GM21367 (cell line): ENCODE measurements at regions not wholly inside any gene's neighbourhood (a gene's known extent, or its start where the extent isn't known, plus 50 kb on each side); places are given as distances from the start of the nearest gene placed in this dataset.

Experiments
- ATAC-seq: cut with Tn5 transposase; IDR thresholded peaks from one replicate; pipeline ENCODE4 v1.9.1; 2021; ENCODE audit not compliant: unreplicated experiment

DNA sequence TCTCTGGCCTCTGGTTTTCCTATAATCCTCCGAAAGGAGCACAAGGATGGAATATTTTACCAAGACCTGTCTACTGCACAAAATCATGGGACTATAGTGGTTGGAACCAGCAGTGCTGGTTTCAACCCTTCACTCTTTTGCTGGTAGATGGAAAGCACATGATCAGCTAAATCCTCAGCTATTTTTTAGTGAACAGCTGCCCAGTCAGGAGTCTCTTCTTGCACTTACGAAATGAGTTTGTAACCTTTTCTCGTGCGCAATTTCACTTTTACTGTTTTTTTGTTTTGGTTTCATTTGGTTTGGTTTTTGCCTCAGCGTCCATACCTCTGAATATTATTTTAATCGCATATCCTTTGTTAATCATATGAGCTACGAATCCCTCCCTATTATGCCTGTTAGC is 418.5 kb upstream of the CPEB2 start:
- ATAC-seq, result no peak

GRCh38 chr4:14592950-14593349 is 409.3 kb upstream of the CPEB2 start:
- ATAC-seq, result no peak

GRCh38 chr4:14596028-14596427 is 406.3 kb upstream of the CPEB2 start:
- ATAC-seq, result no peak

DNA sequence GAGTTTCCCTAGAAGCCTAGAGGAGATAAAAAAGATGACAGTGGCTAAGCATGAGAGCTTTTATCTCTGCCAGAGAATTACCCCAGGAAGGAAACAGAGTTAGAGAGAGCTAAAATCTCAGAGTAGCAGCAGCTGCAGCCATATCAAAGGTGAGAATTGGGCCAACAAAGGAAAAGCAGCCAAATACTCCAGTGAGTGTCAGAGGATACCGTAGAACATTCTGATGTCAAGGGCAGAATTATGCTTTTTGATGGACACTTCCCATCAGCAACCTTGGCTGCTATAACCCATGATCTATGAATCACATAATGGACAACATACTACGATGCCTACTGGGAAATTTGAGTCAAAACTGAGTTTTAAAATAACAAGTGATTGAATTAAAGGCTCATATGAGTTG is 405.8 kb upstream of the CPEB2 start:
- ATAC-seq, result no peak

GRCh38 chr4:14596904-14597303 is 405.4 kb upstream of the CPEB2 start:
- ATAC-seq, result no peak

- ATAC-seq, result no peak
Measured at GRCh38 chr4:14602206-14602605, 400.1 kb upstream of the CPEB2 start.

GRCh38 chr4:14607001-14607400 is 395.3 kb upstream of the CPEB2 start:
- no peak for ATAC-seq

GRCh38 chr4:14607578-14607977 is 394.7 kb upstream of the CPEB2 start:
- no peak for ATAC-seq

DNA sequence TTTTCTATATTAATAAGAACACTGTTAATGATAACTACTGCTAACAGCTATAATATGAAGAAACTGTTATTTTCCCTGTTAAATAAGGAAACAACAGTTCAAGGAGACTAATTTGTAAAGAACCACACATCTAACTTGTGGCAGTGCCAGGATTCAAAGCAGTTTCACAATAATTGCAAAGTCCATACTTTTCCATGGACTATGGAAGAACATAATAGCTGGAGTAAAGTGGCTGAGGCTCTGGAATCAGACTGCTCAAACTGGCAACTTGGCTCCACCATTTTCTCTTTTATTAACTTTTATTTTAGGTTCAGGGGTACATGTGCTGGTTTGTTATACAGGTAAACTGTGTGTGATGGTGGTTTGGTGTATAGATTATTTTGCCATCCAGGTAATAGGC is 393.7 kb upstream of the CPEB2 start:
- ATAC-seq, result no peak

DNA sequence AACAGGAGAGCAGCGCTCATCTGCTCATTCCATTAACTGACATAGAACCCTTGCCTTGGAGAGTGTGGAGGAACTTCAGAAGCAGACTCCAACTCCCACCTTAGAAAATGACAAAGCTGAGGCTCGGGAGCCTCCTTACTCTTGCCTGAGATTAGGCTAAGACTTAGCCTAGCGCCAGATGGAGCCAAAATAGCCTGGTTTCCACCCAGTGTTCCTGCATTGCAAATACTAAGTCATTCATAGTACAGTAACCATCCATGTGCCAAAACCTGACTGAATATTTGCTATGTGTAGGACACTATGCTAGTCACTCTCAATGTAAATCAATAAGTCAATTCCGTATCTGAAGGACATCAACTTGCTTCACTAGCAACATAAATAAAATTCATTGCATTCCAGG is 387.4 kb upstream of the CPEB2 start:
- no peak for ATAC-seq

DNA sequence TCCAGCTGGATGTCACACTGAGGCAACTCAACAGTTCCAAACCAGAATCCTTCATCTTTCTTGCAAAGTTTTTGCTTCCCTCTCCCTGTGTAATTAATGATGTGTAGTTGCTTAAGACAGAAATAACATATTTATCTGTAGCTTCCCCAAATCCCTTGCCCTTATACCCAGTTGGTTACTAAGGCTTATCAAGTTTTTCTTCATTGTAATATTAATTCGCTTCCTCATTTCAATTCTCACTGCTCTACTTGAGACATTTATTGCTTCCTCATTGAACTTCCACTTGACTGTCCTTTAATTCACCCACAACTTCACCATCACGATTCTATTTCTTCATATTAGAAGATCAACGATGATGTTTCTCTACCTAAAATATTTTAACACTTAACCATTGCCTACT is 386.6 kb upstream of the CPEB2 start:
- no peak for ATAC-seq

DNA sequence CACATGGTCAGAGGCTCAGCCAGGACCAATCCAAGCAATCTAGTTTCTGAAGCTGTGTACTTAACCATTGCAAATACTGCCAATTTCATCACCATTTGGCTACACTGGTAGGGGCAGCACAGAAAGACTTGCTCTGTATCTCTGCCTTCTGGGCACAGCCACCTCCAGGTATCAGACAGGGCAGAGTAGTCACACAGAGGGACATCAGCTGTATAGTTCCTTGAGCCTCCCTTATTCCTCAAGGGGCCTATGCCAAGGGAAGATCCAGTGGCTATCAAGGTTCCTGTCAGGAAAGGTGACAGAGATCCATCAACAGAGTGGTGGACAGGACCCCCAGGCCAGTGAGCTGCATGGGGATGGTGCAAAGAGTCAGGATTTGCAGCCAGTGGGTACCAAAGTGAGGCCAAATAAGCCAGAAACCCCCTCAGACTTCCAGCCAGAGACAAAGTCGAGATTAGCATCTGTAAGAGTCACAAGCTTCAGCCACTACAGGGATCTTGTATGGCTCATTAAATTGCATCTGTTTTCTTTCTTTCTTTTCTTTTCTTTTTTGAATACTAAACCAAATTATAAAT is 381.6 kb upstream of the CPEB2 start:
- ATAC-seq, result no peak

GRCh38 chr4:14621731-14622463 is 380.4 kb upstream of the CPEB2 start:
- no peak for ATAC-seq

DNA sequence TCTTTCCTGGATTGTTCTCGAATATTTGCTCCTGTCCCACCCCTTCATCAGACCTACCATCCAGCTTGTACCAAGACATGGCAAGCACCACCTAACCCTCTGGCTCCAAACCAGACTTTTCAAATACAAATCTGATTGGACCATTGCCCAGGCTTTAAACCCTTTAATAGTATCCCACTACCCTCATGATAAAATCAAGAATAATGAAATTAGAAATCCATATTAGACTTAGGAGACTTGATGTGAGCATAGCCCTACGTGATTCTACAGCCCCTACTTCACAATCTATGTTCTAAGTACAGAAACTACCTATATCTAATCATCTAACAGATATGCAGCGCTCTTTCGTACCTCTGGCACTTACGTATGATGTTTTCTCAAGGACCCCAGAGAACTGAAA is 375.2 kb upstream of the CPEB2 start:
- ATAC-seq, result no peak

DNA sequence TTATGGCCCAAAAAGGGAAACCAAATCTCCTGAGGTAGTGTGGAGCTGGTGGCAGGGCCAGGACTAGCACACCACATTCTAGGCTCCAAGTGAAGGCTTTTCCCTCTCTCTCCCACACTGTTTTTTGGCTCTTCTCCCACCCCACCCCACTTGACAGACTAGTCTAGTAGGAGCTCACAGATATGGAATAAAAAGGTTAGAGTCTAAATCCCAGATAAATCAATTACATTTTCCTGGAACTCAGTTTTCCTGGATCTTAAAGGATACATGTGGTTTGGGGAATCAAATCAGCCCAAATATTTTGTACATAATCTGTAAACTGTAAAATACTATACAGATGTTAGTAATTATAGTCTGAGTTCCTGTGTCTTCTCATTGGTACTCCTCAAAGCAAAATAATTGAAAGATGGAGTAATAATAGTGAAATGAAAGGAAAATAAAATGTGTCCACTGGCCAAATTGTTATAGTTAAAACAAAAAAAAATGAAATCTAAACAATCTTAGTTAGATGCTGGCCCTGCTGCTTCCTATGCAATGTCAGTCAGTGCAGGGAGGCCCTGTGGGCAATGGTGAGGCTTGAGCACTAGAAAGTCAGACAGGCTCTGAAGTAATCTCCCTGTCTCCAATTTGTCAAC is 370.4 kb upstream of the CPEB2 start:
- no peak for ATAC-seq

DNA sequence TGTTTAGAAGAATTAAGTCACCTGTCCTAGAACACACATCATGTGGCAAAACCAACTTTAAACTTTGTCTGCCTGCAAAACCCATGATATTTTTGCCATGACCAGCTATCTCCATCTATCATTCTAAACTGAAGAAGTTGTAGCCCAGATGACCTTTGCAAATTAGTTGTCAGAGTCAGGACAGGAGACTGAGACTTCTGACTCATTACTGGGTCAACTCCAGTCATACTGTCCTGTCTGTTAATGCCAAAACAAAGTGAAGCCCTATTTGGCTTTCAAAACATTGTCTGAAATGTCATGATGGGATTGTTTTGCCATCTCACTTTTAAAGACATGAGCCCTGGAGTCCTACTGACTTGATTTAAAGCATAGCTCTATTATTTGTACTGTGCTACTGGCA is 365.7 kb upstream of the CPEB2 start:
- ATAC-seq, result no peak

DNA sequence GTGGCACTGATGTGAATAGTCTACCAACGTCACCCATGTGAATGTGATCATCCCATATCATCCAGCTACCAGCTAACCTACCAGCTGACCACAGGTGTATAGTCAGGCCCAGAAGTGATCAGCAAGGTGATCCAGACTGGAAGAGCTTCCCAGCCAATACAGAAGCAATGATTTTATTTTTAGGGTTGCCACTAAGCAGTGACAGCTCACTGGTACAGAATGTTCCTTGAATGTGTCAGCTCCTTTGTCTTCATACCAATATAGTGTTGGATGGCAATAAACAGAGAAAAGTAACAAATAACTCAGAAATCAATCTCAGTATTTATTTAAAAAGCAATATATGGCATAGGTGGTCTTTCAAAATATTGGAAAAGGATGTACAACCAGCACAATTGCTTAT is 361.8 kb upstream of the CPEB2 start:
- ATAC-seq, result no peak

DNA sequence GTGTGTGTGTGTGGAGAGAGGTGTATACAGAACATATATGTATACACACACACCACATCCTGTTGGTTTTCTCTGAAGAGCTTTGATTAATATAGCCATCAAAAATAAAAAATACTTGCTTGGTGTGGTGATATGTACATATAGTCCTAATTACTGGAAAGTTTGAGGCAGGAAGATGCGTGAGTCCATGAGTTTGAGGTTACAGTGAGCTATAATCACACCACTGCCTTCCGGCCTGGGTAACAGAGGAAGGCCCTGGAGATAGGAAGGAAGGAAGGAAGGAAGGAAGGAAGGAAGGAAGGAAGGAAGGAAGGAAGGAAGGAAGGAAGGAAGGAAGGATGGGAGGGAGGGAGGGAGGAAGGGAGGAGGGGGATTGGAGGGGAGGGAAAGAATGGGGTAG is 360.4 kb upstream of the CPEB2 start:
- ATAC-seq, result no peak

DNA sequence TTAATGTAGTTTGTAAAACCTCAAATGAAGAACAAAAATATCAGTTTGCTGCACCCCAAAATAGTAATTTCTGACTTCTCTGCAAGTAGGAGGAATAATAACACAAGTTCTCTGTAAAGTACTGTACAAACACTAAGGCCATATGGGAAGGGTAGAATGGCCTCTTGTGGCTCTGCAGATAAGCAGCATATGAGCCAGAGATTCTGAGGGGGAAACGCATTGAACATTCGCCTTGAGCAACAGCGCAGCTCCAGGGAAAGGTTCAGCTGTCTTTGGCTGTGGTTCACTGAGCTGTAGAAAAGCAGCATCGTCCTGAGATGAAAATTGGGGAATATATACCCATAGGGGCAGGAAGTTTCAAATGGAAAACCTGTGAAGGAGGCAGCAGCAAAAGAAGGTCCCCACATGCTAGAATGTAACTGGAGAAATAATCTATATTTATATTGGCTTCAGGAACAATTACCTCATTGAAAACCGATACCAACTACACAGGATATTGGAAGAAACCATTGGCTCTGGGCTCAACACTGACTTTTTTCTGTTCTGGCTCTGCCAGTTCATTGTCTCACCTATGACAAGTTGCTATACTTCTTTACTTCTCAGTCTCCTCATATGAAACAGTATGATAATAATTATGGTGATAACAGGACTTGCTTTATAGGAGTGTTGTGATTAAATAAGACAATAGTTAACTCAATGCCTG is 357.6 kb upstream of the CPEB2 start:
- ATAC-seq, result no peak

GRCh38 chr4:14646831-14647230 is 355.4 kb upstream of the CPEB2 start:
- no peak for ATAC-seq

- no peak for ATAC-seq
Measured at GRCh38 chr4:14650127-14650526, 352.2 kb upstream of the CPEB2 start.

DNA sequence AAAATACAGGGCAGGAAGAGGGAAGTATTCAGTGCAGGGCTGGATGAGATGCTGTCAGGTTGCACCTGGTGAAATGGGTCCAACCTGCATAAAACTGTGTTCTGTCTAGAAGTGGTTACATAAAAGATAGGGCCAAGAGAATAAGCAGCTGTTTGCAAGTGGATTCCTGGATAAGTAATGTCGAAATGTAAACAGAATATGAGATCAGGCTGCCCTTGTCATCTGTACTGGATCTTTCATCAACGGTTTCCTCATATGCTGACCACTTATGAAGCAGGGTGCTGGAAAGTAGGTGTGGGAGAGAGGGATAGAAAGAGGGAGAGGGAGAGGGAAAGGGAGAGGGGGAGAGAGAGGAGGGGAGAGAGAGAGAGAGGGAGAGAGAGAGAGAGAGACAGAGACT is 349.8 kb upstream of the CPEB2 start:
- ATAC-seq, result no peak
